Small intestine (tissue), 7 donors: ENCODE measurements at regions not wholly inside any gene's neighbourhood (a gene's known extent, or its start where the extent isn't known, plus 50 kb on each side); places are given as distances from the start of the nearest gene placed in this dataset.

Source experiments
- DNase-seq, 2 donors: peaks; one replicate each; pipeline versions ENCODE4 v3.0.0 to v3.0.0-alpha.2; 2013
- FAIRE-seq: peaks from 2 replicates; lab custom pipeline; 2012; peaks lifted over from hg19 to GRCh38; lab: Jason Lieb, UNC
- H3K27ac ChIP-seq, 3 donors: one replicate each; pipeline ENCODE4 v1.5.1; 2013; ENCODE audit warnings: low read length in 2 of 3, mild to moderate bottlenecking in 2 of 3, control low read depth in 1 of 3, inconsistent platforms in 1 of 3, low read depth in 1 of 3, moderate library complexity in 1 of 3
- H3K27me3 ChIP-seq, 3 donors: one replicate each; pipeline ENCODE4 v1.6.1; 2013; ENCODE audit warnings: low read length in 3 of 3, inconsistent platforms in 1 of 3; ENCODE audit not compliant: control insufficient read depth in 3 of 3, insufficient read depth in 3 of 3
- H3K36me3 ChIP-seq, 3 donors: one replicate each; pipeline ENCODE4 v1.6.1; 2013; ENCODE audit warnings: low read length in 3 of 3, inconsistent platforms in 1 of 3, low read depth in 1 of 3, mild to moderate bottlenecking in 1 of 3, moderate library complexity in 1 of 3; ENCODE audit not compliant: control insufficient read depth in 3 of 3, insufficient read depth in 2 of 3
- H3K4me1 ChIP-seq, 3 donors: one replicate each; pipeline ENCODE4 v1.6.1; 2013; ENCODE audit warnings: low read length in 2 of 3, inconsistent platforms in 1 of 3, low read depth in 1 of 3, mild to moderate bottlenecking in 1 of 3, moderate library complexity in 1 of 3; ENCODE audit not compliant: control insufficient read depth in 3 of 3, insufficient read depth in 2 of 3
- H3K4me3 ChIP-seq, 3 donors: one replicate each; pipeline ENCODE4 v1.5.1; 2013; ENCODE audit warnings: low read length in 3 of 3, control low read depth in 1 of 3, inconsistent platforms in 1 of 3, low read depth in 1 of 3, mild to moderate bottlenecking in 1 of 3, moderate library complexity in 1 of 3
- H3K9me3 ChIP-seq, 2 donors: one replicate each; pipeline ENCODE4 v1.6.1; 2013; ENCODE audit warnings: low read depth in 1 of 2, low read length in 1 of 2; ENCODE audit not compliant: control insufficient read depth in 2 of 2, insufficient read depth in 1 of 2
- WGBS, 3 donors: extraction: QIAGEN DNeasy Blood & Tissue Kit; methylation state at CpG; one replicate each; pipeline ENCODE4 v1.1.7; 2013; 5-methylcytosine and 5-hydroxymethylcytosine counted together
- donor health status: healthy with polysubstance abuse.
- donor health status: control.
- donor health status: control.
- donor health status: Bipolar disorder and iron deficiency.
- donor health status: healthy.

DNA sequence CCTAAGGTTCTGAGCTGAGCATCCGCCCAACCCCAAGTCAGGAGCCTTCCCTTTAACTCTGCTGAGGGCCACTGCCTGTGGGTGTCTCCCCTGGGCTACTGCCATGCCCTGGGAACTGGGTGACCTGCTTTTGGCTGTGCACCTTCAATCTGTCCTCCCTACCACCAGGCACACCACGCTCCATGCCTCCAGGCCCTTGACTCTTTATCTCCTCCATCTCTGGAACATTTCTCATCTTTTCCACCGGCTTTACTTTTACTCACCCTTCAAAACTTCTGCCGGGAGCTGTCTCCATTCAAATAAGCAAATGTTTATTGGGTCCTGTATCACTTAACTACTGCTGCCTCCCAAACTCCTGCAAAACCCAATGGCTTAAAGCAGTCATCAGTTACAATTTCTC lies 83.3 kb upstream of the NHSL1 start:
- no peaks in the 10 kb centered on the region for H3K9me3 ChIP-seq
- 93 to 99% (median 94%) methylated on average over 4 of the region's 4 CpGs for WGBS, 3 donors
- no peak overlapping the region for H3K27ac ChIP-seq
- DNase-seq: no peak
- no peak for FAIRE-seq
- H3K4me1 ChIP-seq: no peaks in the 10 kb centered on the region
- H3K27me3 ChIP-seq: no peaks in the 10 kb centered on the region
- no peaks in the 10 kb centered on the region for H3K36me3 ChIP-seq
- H3K4me3 ChIP-seq: no peak overlapping the region

- Histone ChIP-seq H3K36me3 (no peaks in the 10 kb centered on the region), H3K27me3 (no peaks in the 10 kb centered on the region), H3K4me3 (no peak overlapping the region), H3K4me1 (no peaks in the 10 kb centered on the region), H3K9me3 (no peaks in the 10 kb centered on the region), H3K27ac (no peak overlapping the region)
- 79 to 96% (median 91%) methylated on average over 5 of the region's 5 CpGs for WGBS, 3 donors
- DNase-seq: no peak
- no peak for FAIRE-seq
Observed at GRCh38 chr6:138586638-138587037, 87.3 kb upstream of the NHSL1 start.

DNA sequence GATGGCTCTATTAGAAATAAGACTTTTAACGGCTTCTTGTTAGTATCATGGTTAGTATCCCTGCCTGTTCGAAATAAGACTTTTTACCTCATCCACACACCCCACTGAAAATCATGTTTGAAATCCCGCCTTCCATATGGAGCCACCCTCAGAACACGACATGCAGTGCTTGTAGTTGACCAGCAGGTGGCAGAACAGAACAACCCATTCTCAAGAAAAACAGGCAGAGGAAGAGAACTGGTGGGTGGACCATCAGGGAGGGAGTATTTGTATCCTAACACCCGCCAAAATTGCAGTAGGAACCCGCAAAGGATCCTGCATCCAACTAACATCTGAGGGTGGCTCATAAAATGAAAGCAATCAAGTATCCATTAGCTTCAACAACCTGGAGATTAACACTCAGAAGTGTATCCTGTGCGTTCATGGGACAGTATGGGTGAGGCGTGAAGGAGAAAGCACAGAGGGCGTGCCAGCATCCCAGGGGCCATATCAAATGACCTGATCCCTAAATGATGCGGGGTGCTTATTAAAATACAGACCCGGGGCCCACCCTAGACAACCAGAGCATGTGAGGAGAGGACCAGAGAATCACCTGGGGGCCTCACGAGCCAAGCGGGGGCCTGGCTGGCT lies 89.6 kb upstream of the NHSL1 start:
- DNase-seq (peak; percentile 73 to 76), FAIRE-seq (no peak)
- WGBS, 3 donors: 43 to 46% (median 45%) methylated on average over 13 of the region's 13 CpGs
- Histone ChIP-seq H3K36me3 (no peaks in the 10 kb centered on the region), H3K27ac (no peak overlapping the region), H3K27me3 (no peaks in the 10 kb centered on the region), H3K4me1 (peaks cover 0 to 12% (median 8%) of the 10 kb centered on the region in 3 donors), H3K9me3 (no peaks in the 10 kb centered on the region), H3K4me3 (no peak overlapping the region)

DNA sequence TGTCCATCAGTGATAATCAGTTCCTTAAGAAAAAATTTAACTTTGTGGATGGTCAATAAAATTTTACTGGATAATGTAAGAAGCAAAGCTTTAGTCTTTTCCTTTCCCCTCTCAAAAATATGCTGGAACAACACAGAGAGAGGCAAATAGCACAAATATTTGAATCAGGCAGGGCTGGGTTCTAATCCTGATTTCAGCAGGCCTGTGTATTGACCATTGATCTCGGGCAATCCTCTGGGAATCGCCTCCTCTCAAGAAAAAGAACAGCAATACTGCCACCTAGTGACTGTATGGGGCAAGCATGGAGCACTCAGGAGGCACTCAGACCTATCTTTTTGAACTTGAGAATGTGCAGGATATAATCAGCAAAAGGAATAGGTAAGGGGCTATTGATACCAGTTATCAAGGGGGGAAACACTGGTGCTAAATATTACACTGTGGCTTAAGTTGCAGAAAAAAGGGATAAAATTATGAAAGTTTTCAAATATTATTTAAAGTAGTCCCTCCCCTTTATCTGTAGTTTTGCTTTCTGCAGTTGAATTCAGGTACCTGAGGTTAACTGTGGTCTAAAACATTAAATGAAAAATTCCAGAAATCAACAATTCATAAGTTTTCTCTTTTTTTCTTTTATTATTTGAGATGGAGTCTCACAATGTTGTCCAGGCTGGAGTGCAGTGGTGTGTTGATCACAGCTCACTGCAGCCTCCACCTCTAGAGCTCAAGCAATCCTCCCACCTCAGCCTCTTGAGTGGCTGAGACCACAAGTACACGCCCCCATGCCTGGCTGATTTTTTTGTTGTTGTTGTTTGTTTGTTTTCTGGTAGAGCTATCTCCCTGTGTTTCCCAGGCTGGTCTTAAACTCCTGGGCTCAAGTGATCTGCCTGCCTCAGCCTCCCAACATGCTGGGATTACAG lies 91.8 kb upstream of the NHSL1 start:
- H3K4me1 ChIP-seq: peaks cover 0 to 17% (median 8%) of the 10 kb centered on the region in 3 donors
- peak; percentile 82 to 88 for DNase-seq
- no peaks in the 10 kb centered on the region for H3K27me3 ChIP-seq
- FAIRE-seq: no peak
- no peaks in the 10 kb centered on the region for H3K9me3 ChIP-seq
- no peak overlapping the region for H3K27ac ChIP-seq
- no peaks in the 10 kb centered on the region for H3K36me3 ChIP-seq
- H3K4me3 ChIP-seq: no peak overlapping the region
- WGBS, 3 donors: 17 to 28% (median 22%) methylated on average over 3 of the region's 3 CpGs

DNA sequence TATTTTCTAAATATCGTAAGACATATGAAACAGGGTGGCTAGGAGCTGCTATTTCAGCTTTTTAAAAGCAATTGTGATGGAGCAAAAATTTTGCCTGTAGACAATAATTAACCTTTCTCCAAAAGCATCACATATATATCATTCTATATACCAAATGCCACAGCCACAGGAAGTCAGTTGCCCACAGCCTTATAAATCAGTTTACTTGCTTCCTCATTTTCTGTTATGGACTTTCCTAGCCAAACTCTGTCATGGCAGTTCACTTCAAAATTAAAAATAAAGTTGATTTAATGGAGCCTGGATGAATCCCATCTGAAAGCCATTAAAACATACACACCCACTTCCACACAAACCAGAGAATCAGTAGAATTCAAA lies 93.4 kb upstream of the NHSL1 start:
- Histone ChIP-seq H3K9me3 (no peaks in the 10 kb centered on the region), H3K27me3 (no peaks in the 10 kb centered on the region), H3K4me1 (peaks cover 0 to 17% (median 8%) of the 10 kb centered on the region in 3 donors), H3K27ac (peak overlapping the region; percentile 47 to 94 (median 74)), H3K4me3 (no peak overlapping the region), H3K36me3 (no peaks in the 10 kb centered on the region)
- WGBS, 3 donors: 62 to 92% (median 75%) methylated on average over 1 of the region's 1 CpG
- DNase-seq (no peak), FAIRE-seq (no peak)

- Histone ChIP-seq H3K4me3 (peak overlapping the region in 1 of 3 donors; percentile 3), H3K9me3 (no peaks in the 10 kb centered on the region), H3K36me3 (no peaks in the 10 kb centered on the region), H3K4me1 (peaks cover 0 to 17% (median 8%) of the 10 kb centered on the region in 3 donors), H3K27ac (peak overlapping the region; percentile 47 to 94 (median 74)), H3K27me3 (no peaks in the 10 kb centered on the region)
- WGBS, 3 donors: 3 to 9% (median 6%) methylated on average over 12 of the region's 12 CpGs
- DNase-seq (peak; percentile 74 to 90), FAIRE-seq (peak; percentile 44)
Observed at GRCh38 chr6:138593124-138593877, 94.0 kb upstream of the NHSL1 start.

DNA sequence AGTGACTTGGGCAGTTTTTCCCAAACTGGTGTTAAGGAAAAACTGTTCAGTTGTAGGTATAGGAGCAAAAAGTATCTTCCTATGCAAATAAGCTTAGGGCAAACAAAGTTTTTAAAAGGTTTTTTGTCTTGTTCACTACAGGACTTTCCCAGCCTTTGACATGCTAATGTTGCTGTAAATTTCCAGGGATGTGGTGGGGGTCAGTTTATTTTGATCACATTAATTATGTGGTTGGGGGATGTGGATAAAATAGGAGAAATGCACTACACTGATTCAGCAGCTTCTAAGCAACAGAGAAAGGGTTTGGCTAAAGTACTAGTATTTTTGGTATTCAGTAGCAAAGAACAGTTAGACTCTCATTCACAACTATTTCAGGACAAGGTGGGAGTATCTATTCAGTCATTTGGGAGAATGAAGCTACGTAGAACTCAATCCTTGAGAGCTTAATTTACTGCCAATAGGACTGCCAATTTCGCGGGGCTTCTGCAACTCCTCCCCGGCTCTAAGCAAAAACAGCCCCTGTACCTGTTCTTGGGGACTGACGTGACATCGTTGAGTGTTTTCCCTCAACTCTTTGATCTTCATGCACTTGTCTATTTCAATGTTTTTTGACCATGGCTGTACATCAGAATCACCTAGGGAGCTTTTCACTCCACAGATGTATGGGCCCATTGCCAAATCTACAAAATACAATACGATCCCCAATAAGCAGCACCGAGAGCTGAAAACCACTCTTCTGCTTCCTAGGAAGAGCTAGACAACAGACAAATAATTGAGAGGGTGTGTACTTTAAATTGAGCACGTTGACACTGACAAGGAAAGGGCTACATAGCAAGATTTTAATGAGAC lies 94.8 kb upstream of the NHSL1 start:
- no peaks in the 10 kb centered on the region for H3K9me3 ChIP-seq
- DNase-seq (no peak), FAIRE-seq (no peak)
- no peaks in the 10 kb centered on the region for H3K27me3 ChIP-seq
- H3K27ac ChIP-seq: peak overlapping the region in 1 of 3 donors; percentile 74
- H3K36me3 ChIP-seq: no peaks in the 10 kb centered on the region
- whole genome bisulfite sequencing, 3 donors: 83 to 89% (median 89%) methylated on average over 9 of the region's 9 CpGs
- H3K4me3 ChIP-seq: no peak overlapping the region
- H3K4me1 ChIP-seq: peaks cover 0 to 17% (median 8%) of the 10 kb centered on the region in 3 donors
